Stomach (tissue), 4 donors: ENCODE measurements at regions not wholly inside any gene's neighbourhood (a gene's known extent, or its start where the extent isn't known, plus 50 kb on each side); places are given as distances from the start of the nearest gene placed in this dataset.

Experiments used
- CTCF ChIP-seq, 7 experiments: fragments of 450-650 bp in 4 of 7; fragments of 200-600 bp in 3 of 7; sonication (generic) in 3 of 7; IDR thresholded peaks; one replicate each; pipeline ENCODE4 v1.5.1; 2016 to 2019; ENCODE audit warnings: antibody characterized with exemption in 7 of 7, control low read depth in 2 of 7, mild to moderate bottlenecking in 1 of 7
- POLR2A ChIP-seq, 4 donors: fragments of 450-650 bp; IDR thresholded peaks; one replicate each; pipeline ENCODE4 v1.6.1; 2016; ENCODE audit warnings: antibody characterized with exemption in 4 of 4, control low read depth in 2 of 4, mild to moderate bottlenecking in 1 of 4, moderate library complexity in 1 of 4

- TF ChIP-seq POLR2A (IDR thresholded peaks at IDR 0.05) (no peak), CTCF (IDR thresholded peaks at IDR 0.05) (no peak)
Observed at GRCh38 chr3:64375737-64376136, 150.5 kb upstream of the PRICKLE2 start.
